Panc1 (cell line): ENCODE measurements at regions not wholly inside any gene's neighbourhood (a gene's known extent, or its start where the extent isn't known, plus 50 kb on each side); places are given as distances from the start of the nearest gene placed in this dataset.

ENCODE experiments used
- POLR2AphosphoS5 ChIP-seq: IDR thresholded peaks from 2 replicates; pipeline ENCODE4 v1.6.1; 2012; ENCODE audit warnings: mild to moderate bottlenecking, low read depth, low read length, moderate library complexity
- REST ChIP-seq, 2 experiments: IDR thresholded peaks; 2 replicates each; pipeline ENCODE4 v1.6.1; 2011 to 2012; ENCODE audit warnings: low read depth in 2 of 2, control low read depth in 1 of 2, low read length in 1 of 2, mild to moderate bottlenecking in 1 of 2, moderate library complexity in 1 of 2; ENCODE audit not compliant: insufficient read depth in 1 of 2
- TCF7L2 ChIP-seq: IDR thresholded peaks from 2 replicates; pipeline ENCODE4 v1.6.1; 2011; ENCODE audit warnings: mild to moderate bottlenecking, low read depth, low read length, inconsistent platforms
- TF ChIP-seq, protein P1 (sequence below): fragments of 450-650 bp; IDR thresholded peaks from 2 replicates; pipeline ENCODE4 v1.5.1; 2017; ENCODE audit warnings: mild to moderate bottlenecking

- TF ChIP-seq, protein P1, sequence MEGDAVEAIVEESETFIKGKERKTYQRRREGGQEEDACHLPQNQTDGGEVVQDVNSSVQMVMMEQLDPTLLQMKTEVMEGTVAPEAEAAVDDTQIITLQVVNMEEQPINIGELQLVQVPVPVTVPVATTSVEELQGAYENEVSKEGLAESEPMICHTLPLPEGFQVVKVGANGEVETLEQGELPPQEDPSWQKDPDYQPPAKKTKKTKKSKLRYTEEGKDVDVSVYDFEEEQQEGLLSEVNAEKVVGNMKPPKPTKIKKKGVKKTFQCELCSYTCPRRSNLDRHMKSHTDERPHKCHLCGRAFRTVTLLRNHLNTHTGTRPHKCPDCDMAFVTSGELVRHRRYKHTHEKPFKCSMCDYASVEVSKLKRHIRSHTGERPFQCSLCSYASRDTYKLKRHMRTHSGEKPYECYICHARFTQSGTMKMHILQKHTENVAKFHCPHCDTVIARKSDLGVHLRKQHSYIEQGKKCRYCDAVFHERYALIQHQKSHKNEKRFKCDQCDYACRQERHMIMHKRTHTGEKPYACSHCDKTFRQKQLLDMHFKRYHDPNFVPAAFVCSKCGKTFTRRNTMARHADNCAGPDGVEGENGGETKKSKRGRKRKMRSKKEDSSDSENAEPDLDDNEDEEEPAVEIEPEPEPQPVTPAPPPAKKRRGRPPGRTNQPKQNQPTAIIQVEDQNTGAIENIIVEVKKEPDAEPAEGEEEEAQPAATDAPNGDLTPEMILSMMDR, result no peak
- no peak for TF ChIP-seq POLR2AphosphoS5
- TF ChIP-seq TCF7L2, result no peak
- TF ChIP-seq REST (IDR thresholded peaks at IDR 0.05; ENCODE audit: insufficient read depth in 1 of 2, low read depth in 2 of 2, low read length in 1 of 2), result no peak
Measured at GRCh38 chr15:92773340-92773739, 117.8 kb upstream of the FAM174B start.
